Glomerular endothelial cell (primary cell): ENCODE measurements at regions not wholly inside any gene's neighbourhood (a gene's known extent, or its start where the extent isn't known, plus 50 kb on each side); places are given as distances from the start of the nearest gene placed in this dataset.

ENCODE experiments used
- DNase-seq: peaks from one replicate; pipeline ENCODE4 v3.0.0-alpha.2; 2011; ENCODE audit warnings: low read depth, low spot score; ENCODE audit errors: extremely low read depth

DNA sequence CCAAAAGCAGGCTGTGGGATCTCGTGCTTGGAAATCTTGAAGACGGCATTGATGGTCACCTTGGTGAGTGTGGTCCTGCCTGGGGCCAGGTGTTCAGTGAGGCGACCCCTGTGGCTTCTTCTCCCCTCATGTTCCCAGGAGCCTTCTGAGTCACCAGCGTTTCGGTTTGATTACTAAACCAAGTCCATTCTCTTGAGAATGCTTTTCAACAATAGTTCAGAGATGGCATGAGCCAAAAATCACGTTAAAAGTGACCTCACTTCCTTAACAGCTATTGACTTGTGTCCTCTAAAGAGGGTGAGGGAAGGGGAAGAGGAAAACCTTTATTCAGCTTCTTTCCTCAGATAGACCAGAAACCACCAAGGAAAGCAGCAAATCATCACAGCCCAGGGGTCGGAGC is 315.2 kb downstream of the GATA3 start:
- DNase-seq: peak; percentile 83

- no peak for DNase-seq
These were observed 319.8 kb downstream of the GATA3 start for GRCh38 chr10:8374334-8374733.

- no peak for DNase-seq
These were observed 320.6 kb downstream of the GATA3 start for GRCh38 chr10:8375137-8375536.

DNA sequence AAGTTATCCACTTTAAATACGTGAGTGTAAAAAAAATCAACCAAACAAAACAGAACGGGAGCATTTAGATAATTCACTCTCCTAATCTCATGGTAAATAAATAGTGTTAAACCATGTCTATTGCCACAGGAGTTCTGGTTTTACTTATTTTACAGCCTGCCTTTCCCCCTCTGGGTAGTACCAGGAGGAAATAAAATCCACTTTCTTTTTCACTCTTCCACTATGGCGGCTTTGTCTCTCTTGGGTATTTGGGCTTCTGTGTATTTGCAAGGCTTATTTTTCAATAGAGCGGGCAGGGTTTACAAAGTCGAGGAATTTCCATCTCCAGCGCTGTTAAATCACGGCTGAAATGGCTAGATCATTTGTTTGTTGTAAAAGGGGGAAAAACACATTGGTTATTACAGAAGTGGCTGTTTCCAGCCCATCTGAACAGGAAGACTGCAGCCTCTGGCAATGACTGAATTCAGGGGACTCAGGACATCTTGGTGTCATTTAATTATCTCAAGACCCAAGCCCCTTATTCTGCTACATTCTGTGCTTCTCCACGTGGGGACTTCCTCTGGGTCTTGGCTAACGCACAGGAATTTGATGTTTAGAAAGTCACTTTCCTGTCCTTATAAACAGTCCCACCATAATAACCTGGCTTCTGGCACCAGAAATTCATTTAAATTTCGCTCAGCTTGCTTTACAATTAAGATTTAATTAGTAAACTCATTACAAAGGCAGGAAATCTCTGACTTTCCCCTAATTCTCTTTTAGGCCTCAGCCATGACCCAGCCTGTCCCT is 323.9 kb downstream of the GATA3 start:
- DNase-seq: no peak

GRCh38 chr10:8379906-8380832 is 325.7 kb downstream of the GATA3 start:
- DNase-seq: no peak

DNA sequence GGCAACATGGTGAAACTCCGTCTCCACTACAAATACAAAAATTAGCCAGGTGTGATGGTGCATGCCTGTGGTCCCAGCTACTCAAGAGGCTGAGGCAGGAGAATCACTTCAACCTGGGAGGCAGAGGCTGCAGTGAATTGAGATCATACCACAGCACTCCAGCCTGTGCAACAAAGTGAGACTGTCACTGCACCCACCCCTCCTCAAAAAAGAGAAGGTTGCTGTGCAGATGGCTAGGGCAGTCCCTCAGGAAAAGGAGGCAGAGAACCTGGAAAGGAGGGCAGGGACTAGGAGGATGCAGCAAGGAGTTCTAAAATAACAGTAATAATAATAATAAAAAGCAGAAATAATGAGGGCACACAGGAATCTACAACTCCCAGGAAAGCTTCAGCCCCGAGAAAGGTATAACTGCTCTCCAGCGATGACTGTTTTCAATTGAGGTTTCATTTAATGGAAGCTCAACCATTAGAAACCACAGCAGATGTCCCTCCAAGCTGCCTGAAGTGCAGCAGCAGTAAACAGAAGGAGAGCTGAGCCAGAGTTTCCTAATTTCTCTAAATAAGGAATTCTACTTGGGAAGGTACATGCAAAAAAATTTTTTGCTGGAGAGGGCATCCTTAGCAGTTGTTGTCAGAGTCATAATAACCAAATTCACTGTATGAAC is 326.5 kb downstream of the GATA3 start:
- no peak for DNase-seq

- no peak for DNase-seq
These were observed 332.3 kb downstream of the GATA3 start for GRCh38 chr10:8386781-8387180.

- no peak for DNase-seq
These were observed 335.1 kb downstream of the GATA3 start for GRCh38 chr10:8389630-8390029.

DNA sequence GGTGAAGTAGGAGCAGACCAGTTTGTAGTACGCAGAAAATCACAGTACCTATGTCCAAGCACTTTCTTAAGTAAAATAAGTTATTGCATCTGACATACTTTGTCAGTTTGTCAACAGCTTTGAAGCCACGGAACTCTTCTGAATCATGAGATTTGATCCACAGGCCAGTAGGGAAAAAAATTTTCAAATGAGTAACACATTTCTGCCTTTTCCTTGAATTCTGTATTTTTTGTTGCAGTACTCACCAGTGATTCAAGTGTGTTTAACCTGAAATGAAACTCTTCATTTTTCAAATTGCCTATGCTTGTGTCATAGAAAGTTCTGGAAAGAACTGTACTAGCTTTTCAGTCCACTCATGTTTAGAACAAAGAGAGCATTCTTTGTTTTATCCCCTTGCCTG is 337.7 kb downstream of the GATA3 start:
- DNase-seq: no peak

- no peak for DNase-seq
These were observed 339.0 kb downstream of the GATA3 start for GRCh38 chr10:8393531-8393930.

- no peak for DNase-seq
These were observed 342.2 kb downstream of the GATA3 start for GRCh38 chr10:8396675-8397074.

DNA sequence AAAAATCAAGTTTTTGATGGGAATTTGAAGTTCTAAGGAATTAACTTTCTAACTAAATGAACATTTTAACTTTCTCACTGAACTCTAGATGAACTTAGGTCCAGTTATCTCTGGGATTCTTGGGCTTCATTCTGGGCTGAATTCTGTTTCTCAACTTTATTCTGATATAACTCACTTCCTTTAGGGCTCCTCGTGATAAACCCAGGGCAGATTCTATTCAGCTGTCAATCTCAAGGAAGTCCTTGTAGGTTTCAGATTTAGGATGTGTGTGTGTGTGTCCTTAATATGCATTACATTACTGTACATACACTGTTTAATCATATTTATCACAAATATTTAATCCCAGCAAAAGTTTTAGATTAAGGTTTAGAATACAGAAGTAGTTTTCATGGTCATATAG is 344.3 kb downstream of the GATA3 start:
- DNase-seq: no peak

GRCh38 chr10:8400151-8400550 is 345.7 kb downstream of the GATA3 start:
- no peak for DNase-seq

DNA sequence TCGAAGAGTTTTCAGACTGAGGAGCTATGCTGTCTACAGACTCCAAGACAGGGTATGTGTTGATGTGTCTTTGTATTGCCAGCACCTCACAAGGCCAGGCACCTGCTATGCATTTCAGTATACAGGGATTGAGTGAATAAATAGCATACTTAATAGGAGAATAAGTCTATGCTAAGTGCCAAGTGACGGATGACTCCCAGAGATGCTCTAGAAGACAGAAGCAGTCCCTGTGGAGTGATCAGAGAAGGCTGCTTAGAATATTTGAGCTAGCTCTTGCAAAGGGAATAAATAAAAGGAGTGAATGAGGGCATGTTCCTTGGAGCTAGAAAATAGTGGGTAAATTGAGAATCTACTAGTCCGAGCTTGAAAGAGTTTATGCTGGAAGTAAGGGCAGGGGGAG is 346.4 kb downstream of the GATA3 start:
- no peak for DNase-seq

DNA sequence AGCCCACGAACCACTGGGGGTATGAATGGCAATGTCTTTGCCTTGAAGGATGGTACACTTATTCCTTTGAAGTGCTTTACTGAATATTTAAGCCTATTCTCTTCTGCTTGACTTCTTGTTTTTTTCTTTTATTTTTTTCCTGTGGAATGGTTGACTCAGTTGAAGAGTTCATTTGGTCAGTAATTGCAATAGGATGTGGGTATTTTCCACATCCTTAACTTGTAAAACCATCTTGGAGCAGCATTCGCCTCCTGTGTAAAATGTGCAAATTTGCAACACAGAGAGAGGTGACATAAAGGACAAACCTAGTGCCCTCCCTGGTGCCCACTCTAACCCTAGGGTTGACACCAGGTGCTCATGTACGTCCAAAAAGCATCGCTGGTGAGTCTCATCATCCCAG is 347.0 kb downstream of the GATA3 start:
- no peak for DNase-seq

- no peak for DNase-seq
These were observed 348.1 kb downstream of the GATA3 start for GRCh38 chr10:8402576-8402975.

DNA sequence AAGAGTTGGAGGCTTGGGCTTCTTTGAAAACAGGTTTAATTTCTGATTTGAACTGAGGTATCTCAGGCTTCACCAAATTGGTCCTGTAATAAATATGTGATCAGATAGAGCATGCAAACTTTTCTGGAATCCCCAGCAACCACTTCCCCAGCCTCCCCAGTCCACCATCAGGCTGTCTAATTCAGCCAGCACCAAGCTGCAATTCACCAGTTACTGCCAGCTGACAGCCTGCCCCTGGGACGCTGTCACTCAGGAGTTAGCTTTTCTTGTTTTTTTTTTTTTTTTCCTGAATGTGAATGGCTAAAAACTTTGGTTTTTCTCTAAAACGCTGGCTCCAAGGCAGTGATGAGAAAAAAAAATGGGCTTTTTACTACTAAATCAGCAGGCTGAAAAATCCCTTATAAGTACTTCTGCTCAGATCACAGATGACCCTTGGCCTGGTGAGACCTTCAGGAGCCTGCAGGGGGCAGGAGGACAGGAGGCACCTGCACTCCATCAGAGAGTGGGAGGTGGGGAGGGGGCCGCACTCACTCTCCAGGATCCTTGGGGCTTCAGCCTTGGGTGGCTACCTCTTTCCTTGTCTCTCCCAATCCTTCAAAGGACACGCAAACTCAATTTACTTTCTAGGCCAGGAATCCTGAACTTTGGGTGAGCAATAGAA is 349.4 kb downstream of the GATA3 start:
- DNase-seq: no peak

DNA sequence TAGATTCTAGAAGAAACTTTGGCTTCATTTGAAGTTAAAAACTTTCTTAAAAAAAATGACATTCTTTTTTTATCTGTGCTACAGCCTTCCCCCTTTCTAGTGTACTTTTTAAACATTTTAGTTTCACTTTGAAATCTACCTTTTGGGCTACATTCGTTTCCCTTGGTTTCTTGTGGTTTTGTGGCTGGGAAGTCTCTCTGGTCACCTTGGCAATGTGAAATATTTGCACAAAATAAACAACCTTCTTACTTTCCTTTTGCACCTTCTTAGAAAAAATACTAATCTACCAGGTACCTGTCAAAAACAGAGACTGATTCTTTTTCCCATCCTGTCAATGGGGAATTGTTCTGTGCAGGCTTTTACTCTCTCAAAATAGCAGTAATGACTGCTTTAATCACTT is 350.2 kb downstream of the GATA3 start:
- no peak for DNase-seq

- no peak for DNase-seq
These were observed 351.1 kb downstream of the GATA3 start for GRCh38 chr10:8405596-8405995.

- no peak for DNase-seq
These were observed 353.1 kb downstream of the GATA3 start for GRCh38 chr10:8407501-8408021.

- no peak for DNase-seq
These were observed 356.0 kb downstream of the GATA3 start for GRCh38 chr10:8410506-8410905.
